SW 1271 (cell line): ENCODE measurements at regions not wholly inside any gene's neighbourhood (a gene's known extent, or its start where the extent isn't known, plus 50 kb on each side); places are given as distances from the start of the nearest gene placed in this dataset.
"Not testable (repeated sequence)": the region's sequence is repeated elsewhere in the genome, so short reads cannot be mapped to it uniquely, and the experiment has no call there.

Source experiments
- DNase-seq, 2 experiments: peaks; one replicate each; lab custom pipeline; 2025; lab: John Stamatoyannopoulos, UW

- DNase-seq = no peak
These were observed 129.8 kb upstream of the COL5A2 start for GRCh38 chr2:189309331-189309730.

- DNase-seq = no peak
These were observed 129.1 kb upstream of the WDR75 start for GRCh38 chr2:189312211-189312610.

- no peak for DNase-seq
These were observed 128.6 kb upstream of the WDR75 start for GRCh38 chr2:189312643-189313042.

- DNase-seq = no peak
These were observed 122.5 kb upstream of the WDR75 start for GRCh38 chr2:189318761-189319160.

- DNase-seq = not testable (repeated sequence)
These were observed 121.8 kb upstream of the WDR75 start for GRCh38 chr2:189319424-189319823.

- no peak for DNase-seq
These were observed 113.1 kb upstream of the WDR75 start for GRCh38 chr2:189327879-189328847.

- no peak for DNase-seq
These were observed 112.4 kb upstream of the WDR75 start for GRCh38 chr2:189328848-189329245.

GRCh38 chr2:189336276-189336975, 104.8 kb upstream of the WDR75 start:
- DNase-seq = no peak

GRCh38 chr2:189337656-189338055, 103.6 kb upstream of the WDR75 start:
- DNase-seq = no peak

- no peak for DNase-seq
These were observed 103.2 kb upstream of the WDR75 start for GRCh38 chr2:189338115-189338514.

GRCh38 chr2:189341077-189341476, 100.2 kb upstream of the WDR75 start:
- no peak for DNase-seq

- no peak for DNase-seq
These were observed 97.2 kb upstream of the WDR75 start for GRCh38 chr2:189344043-189344442.

- peak in 1 of 2 experiments; percentile 84 for DNase-seq
These were observed 93.7 kb upstream of the WDR75 start for GRCh38 chr2:189347540-189347939.

GRCh38 chr2:189348369-189348768, 92.9 kb upstream of the WDR75 start:
- no peak for DNase-seq

- DNase-seq = no peak
These were observed 90.6 kb upstream of the WDR75 start for GRCh38 chr2:189350540-189351209.

- DNase-seq = not testable (repeated sequence)
These were observed 89.3 kb upstream of the WDR75 start for GRCh38 chr2:189351933-189352332.

GRCh38 chr2:189357375-189357774, 83.9 kb upstream of the WDR75 start:
- not testable (repeated sequence) for DNase-seq

GRCh38 chr2:189360861-189361260, 80.4 kb upstream of the WDR75 start:
- DNase-seq = no peak

GRCh38 chr2:189362283-189362682, 79.0 kb upstream of the WDR75 start:
- no peak for DNase-seq

GRCh38 chr2:189363559-189363958, 77.7 kb upstream of the WDR75 start:
- DNase-seq = peak; percentile 38 to 63

- no peak for DNase-seq
These were observed 76.7 kb upstream of the WDR75 start for GRCh38 chr2:189364607-189365006.

- DNase-seq = no peak
These were observed 74.9 kb upstream of the WDR75 start for GRCh38 chr2:189366349-189366748.

GRCh38 chr2:189367343-189367742, 73.9 kb upstream of the WDR75 start:
- no peak for DNase-seq
